ENCODE measurements at regions not wholly inside any gene's neighbourhood (a gene's known extent, or its start where the extent isn't known, plus 50 kb on each side); places are given as distances from the start of the nearest gene placed in this dataset.

DNA sequence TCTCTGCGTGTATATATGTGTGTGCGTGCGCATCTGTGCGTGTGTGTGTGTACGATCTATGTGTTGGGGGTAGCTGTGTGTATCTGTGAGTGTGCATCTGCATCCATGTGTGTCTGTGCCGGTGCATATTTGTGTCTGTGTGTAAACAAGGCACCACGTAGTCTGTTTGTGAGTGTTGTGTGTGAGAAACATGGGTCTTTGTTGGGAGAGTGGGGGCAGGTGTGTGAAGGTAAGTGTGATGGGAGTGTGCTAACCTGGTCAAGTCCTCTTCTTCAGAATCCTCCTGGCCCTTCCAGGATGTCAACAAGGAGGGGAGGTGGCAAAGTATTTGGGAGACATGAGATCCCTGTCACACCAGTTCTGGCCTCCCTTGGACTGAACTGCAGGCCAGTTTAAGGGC is 87.2 kb downstream of the HIF1AN start:
- TF ChIP-seq EP300 (IDR thresholded peaks at IDR 0.05; ENCODE audit: borderline replicate concordance), result no peak
- TF ChIP-seq TAF1 (IDR thresholded peaks at IDR 0.05; ENCODE audit: low read depth), result no peak

Data from Ishikawa (cell line).